DMS 273 treated with DMSO at 0.1 percent for 48 hours (cell line): ENCODE measurements at regions not wholly inside any gene's neighbourhood (a gene's known extent, or its start where the extent isn't known, plus 50 kb on each side); places are given as distances from the start of the nearest gene placed in this dataset.
A peak's percentile ranks its signal among the peaks of the same experiment; 100 is the strongest.

Experiments
- DNase-seq: peaks from one replicate; lab custom pipeline; 2025; lab: John Stamatoyannopoulos, UW

- no peak for DNase-seq
Observed at GRCh38 chr9:134967547-134967930, 49.8 kb upstream of the FCN1 start.

- DNase-seq, result peak; percentile 59
Observed at GRCh38 chr9:134968011-134968822, 50.5 kb upstream of the FCN1 start.

GRCh38 chr9:134968823-134969090, 51.0 kb upstream of the FCN1 start:
- DNase-seq, result no peak

GRCh38 chr9:134969156-134970045, 51.7 kb upstream of the FCN1 start:
- no peak for DNase-seq

GRCh38 chr9:134970198-134970597, 52.5 kb upstream of the FCN1 start:
- no peak for DNase-seq

- no peak for DNase-seq
Observed at GRCh38 chr9:134970719-134971118, 53.0 kb upstream of the FCN1 start.

- no peak for DNase-seq
Observed at GRCh38 chr9:134971196-134971595, 53.5 kb upstream of the FCN1 start.

- no peak for DNase-seq
Observed at GRCh38 chr9:134971696-134972095, 54.0 kb upstream of the FCN1 start.

- no peak for DNase-seq
Observed at GRCh38 chr9:134972140-134972539, 54.4 kb upstream of the FCN1 start.

GRCh38 chr9:134975253-134975652, 57.5 kb upstream of the FCN1 start:
- no peak for DNase-seq

GRCh38 chr9:134976403-134976802, 58.7 kb upstream of the FCN1 start:
- DNase-seq, result no peak

- DNase-seq, result no peak
Observed at GRCh38 chr9:134978272-134978671, 60.6 kb upstream of the FCN1 start.

- no peak for DNase-seq
Observed at GRCh38 chr9:134980516-134980915, 62.8 kb upstream of the FCN1 start.

- DNase-seq, result no peak
Observed at GRCh38 chr9:134980991-134981390, 63.3 kb upstream of the FCN1 start.

GRCh38 chr9:134981829-134982228, 64.1 kb upstream of the FCN1 start:
- DNase-seq, result no peak

- no peak for DNase-seq
Observed at GRCh38 chr9:134982311-134982710, 64.6 kb upstream of the FCN1 start.

GRCh38 chr9:134983074-134983473, 65.4 kb upstream of the FCN1 start:
- DNase-seq, result no peak

GRCh38 chr9:134983506-134984371, 66.0 kb upstream of the FCN1 start:
- no peak for DNase-seq

GRCh38 chr9:134984372-134985265, 66.9 kb upstream of the FCN1 start:
- no peak for DNase-seq

- no peak for DNase-seq
Observed at GRCh38 chr9:134985451-134985850, 67.7 kb upstream of the FCN1 start.

- DNase-seq, result no peak
Observed at GRCh38 chr9:134986957-134987356, 69.2 kb upstream of the FCN1 start.
